ENCODE measurements at regions not wholly inside any gene's neighbourhood (a gene's known extent, or its start where the extent isn't known, plus 50 kb on each side); places are given as distances from the start of the nearest gene placed in this dataset.
A peak's percentile ranks its signal among the peaks of the same experiment; 100 is the strongest.
"Not testable (repeated sequence)": the region's sequence is repeated elsewhere in the genome, so short reads cannot be mapped to it uniquely, and the experiment has no call there.

GRCh38 chr14:30243805-30244204 lies 315.2 kb upstream of the G2E3 start:
- H3K36me3 ChIP-seq (ENCODE audit: insufficient read depth, low read length) = no peaks in the 10 kb centered on the region
- no peaks in the 10 kb centered on the region for H3K9me3 ChIP-seq (replicated peaks; ENCODE audit: low read length)
- H3K4me3 ChIP-seq (ENCODE audit: low read length) = no peak overlapping the region
- H3K4me2 ChIP-seq (ENCODE audit: low read length) = no peak overlapping the region
- H3K4me1 ChIP-seq (ENCODE audit: control insufficient read depth, insufficient read depth, low read length) = peaks cover 44% of the 10 kb centered on the region
- H3K27me3 ChIP-seq (ENCODE audit: control insufficient read depth, insufficient read depth, low read length) = no peaks in the 10 kb centered on the region
- H3K9ac ChIP-seq (ENCODE audit: low read depth, low read length) = peak overlapping the region; percentile 48

- Histone ChIP-seq H3K4me1 (ENCODE audit: control insufficient read depth, insufficient read depth, low read length) (peaks cover 44% of the 10 kb centered on the region), H3K9ac (ENCODE audit: low read depth, low read length) (peak overlapping the region; percentile 48)
- H3K4me2 ChIP-seq (ENCODE audit: low read length); H3K27me3 ChIP-seq (ENCODE audit: control insufficient read depth, insufficient read depth, low read length); H3K36me3 ChIP-seq (ENCODE audit: insufficient read depth, low read length); H3K9me3 ChIP-seq (replicated peaks; ENCODE audit: low read length); H3K4me3 ChIP-seq (ENCODE audit: low read length): not testable (repeated sequence)
Observed at GRCh38 chr14:30244348-30244747, 314.6 kb upstream of the G2E3 start.

- H3K9ac ChIP-seq (ENCODE audit: low read depth, low read length) = no peak overlapping the region
- H3K36me3 ChIP-seq (ENCODE audit: insufficient read depth, low read length) = no peaks in the 10 kb centered on the region
- no peak overlapping the region for H3K4me3 ChIP-seq (ENCODE audit: low read length)
- H3K9me3 ChIP-seq (replicated peaks; ENCODE audit: low read length) = no peaks in the 10 kb centered on the region
- H3K4me1 ChIP-seq (ENCODE audit: control insufficient read depth, insufficient read depth, low read length) = peaks cover 13% of the 10 kb centered on the region
- H3K4me2 ChIP-seq (ENCODE audit: low read length) = no peak overlapping the region
- H3K27me3 ChIP-seq (ENCODE audit: control insufficient read depth, insufficient read depth, low read length) = no peaks in the 10 kb centered on the region
Observed at GRCh38 chr14:30251017-30251416, 307.9 kb upstream of the G2E3 start.

GRCh38 chr14:30251557-30252100 lies 307.3 kb upstream of the G2E3 start:
- Histone ChIP-seq H3K4me3 (ENCODE audit: low read length) (no peak overlapping the region), H3K27me3 (ENCODE audit: control insufficient read depth, insufficient read depth, low read length) (no peaks in the 10 kb centered on the region), H3K4me1 (ENCODE audit: control insufficient read depth, insufficient read depth, low read length) (peaks cover 13% of the 10 kb centered on the region), H3K9ac (ENCODE audit: low read depth, low read length) (no peak overlapping the region), H3K9me3 (replicated peaks; ENCODE audit: low read length) (no peaks in the 10 kb centered on the region), H3K4me2 (ENCODE audit: low read length) (no peak overlapping the region), H3K36me3 (ENCODE audit: insufficient read depth, low read length) (no peaks in the 10 kb centered on the region)

GRCh38 chr14:30252151-30252550 lies 306.8 kb upstream of the G2E3 start:
- Histone ChIP-seq H3K9ac (ENCODE audit: low read depth, low read length) (no peak overlapping the region), H3K4me1 (ENCODE audit: control insufficient read depth, insufficient read depth, low read length) (peaks cover 13% of the 10 kb centered on the region), H3K27me3 (ENCODE audit: control insufficient read depth, insufficient read depth, low read length) (no peaks in the 10 kb centered on the region), H3K4me3 (ENCODE audit: low read length) (no peak overlapping the region), H3K9me3 (replicated peaks; ENCODE audit: low read length) (no peaks in the 10 kb centered on the region), H3K4me2 (ENCODE audit: low read length) (peak overlapping the region; percentile 17), H3K36me3 (ENCODE audit: insufficient read depth, low read length) (no peaks in the 10 kb centered on the region)

- H3K36me3 ChIP-seq (ENCODE audit: insufficient read depth, low read length) = no peaks in the 10 kb centered on the region
- H3K9me3 ChIP-seq (replicated peaks; ENCODE audit: low read length) = no peaks in the 10 kb centered on the region
- no peak overlapping the region for H3K9ac ChIP-seq (ENCODE audit: low read depth, low read length)
- H3K4me2 ChIP-seq (ENCODE audit: low read length) = no peak overlapping the region
- peaks cover 16% of the 10 kb centered on the region for H3K4me1 ChIP-seq (ENCODE audit: control insufficient read depth, insufficient read depth, low read length)
- H3K27me3 ChIP-seq (ENCODE audit: control insufficient read depth, insufficient read depth, low read length) = no peaks in the 10 kb centered on the region
- no peak overlapping the region for H3K4me3 ChIP-seq (ENCODE audit: low read length)
Observed at GRCh38 chr14:30252783-30253674, 305.9 kb upstream of the G2E3 start.

GRCh38 chr14:30256627-30257026 lies 302.3 kb upstream of the G2E3 start:
- Histone ChIP-seq H3K36me3 (ENCODE audit: insufficient read depth, low read length) (no peaks in the 10 kb centered on the region), H3K9me3 (replicated peaks; ENCODE audit: low read length) (no peaks in the 10 kb centered on the region), H3K4me3 (ENCODE audit: low read length) (no peak overlapping the region), H3K4me2 (ENCODE audit: low read length) (no peak overlapping the region), H3K27me3 (ENCODE audit: control insufficient read depth, insufficient read depth, low read length) (no peaks in the 10 kb centered on the region), H3K4me1 (ENCODE audit: control insufficient read depth, insufficient read depth, low read length) (peaks cover 17% of the 10 kb centered on the region), H3K9ac (ENCODE audit: low read depth, low read length) (no peak overlapping the region)

GRCh38 chr14:30257946-30258661 lies 300.9 kb upstream of the G2E3 start:
- no peaks in the 10 kb centered on the region for H3K36me3 ChIP-seq (ENCODE audit: insufficient read depth, low read length)
- no peaks in the 10 kb centered on the region for H3K27me3 ChIP-seq (ENCODE audit: control insufficient read depth, insufficient read depth, low read length)

GRCh38 chr14:30260833-30261607 lies 297.9 kb upstream of the G2E3 start:
- H3K9ac ChIP-seq (ENCODE audit: low read depth, low read length) = no peak overlapping the region
- no peak overlapping the region for H3K4me3 ChIP-seq (ENCODE audit: low read length)
- H3K9me3 ChIP-seq (replicated peaks; ENCODE audit: low read length) = no peaks in the 10 kb centered on the region
- H3K4me2 ChIP-seq (ENCODE audit: low read length) = no peak overlapping the region
- H3K4me1 ChIP-seq (ENCODE audit: control insufficient read depth, insufficient read depth, low read length) = peaks cover 4% of the 10 kb centered on the region
- H3K27me3 ChIP-seq (ENCODE audit: control insufficient read depth, insufficient read depth, low read length) = no peaks in the 10 kb centered on the region
- no peaks in the 10 kb centered on the region for H3K36me3 ChIP-seq (ENCODE audit: insufficient read depth, low read length)

More at GRCh38 chr14:30257946-30258661, 300.9 kb upstream of the G2E3 start:
- Histone ChIP-seq H3K9me3 (replicated peaks; ENCODE audit: low read length) (no peaks in the 10 kb centered on the region), H3K4me3 (ENCODE audit: low read length) (no peak overlapping the region), H3K4me1 (ENCODE audit: control insufficient read depth, insufficient read depth, low read length) (peaks cover 4% of the 10 kb centered on the region), H3K4me2 (ENCODE audit: low read length) (no peak overlapping the region), H3K9ac (ENCODE audit: low read depth, low read length) (no peak overlapping the region)

GRCh38 chr14:30264161-30264560 lies 294.8 kb upstream of the G2E3 start:
- Histone ChIP-seq H3K9ac (ENCODE audit: low read depth, low read length) (no peak overlapping the region), H3K27me3 (ENCODE audit: control insufficient read depth, insufficient read depth, low read length) (no peaks in the 10 kb centered on the region), H3K9me3 (replicated peaks; ENCODE audit: low read length) (no peaks in the 10 kb centered on the region), H3K4me1 (ENCODE audit: control insufficient read depth, insufficient read depth, low read length) (peaks cover 26% of the 10 kb centered on the region), H3K4me3 (ENCODE audit: low read length) (no peak overlapping the region), H3K4me2 (ENCODE audit: low read length) (no peak overlapping the region), H3K36me3 (ENCODE audit: insufficient read depth, low read length) (no peaks in the 10 kb centered on the region)

GRCh38 chr14:30266290-30266689 lies 292.7 kb upstream of the G2E3 start:
- H3K36me3 ChIP-seq (ENCODE audit: insufficient read depth, low read length) = no peaks in the 10 kb centered on the region
- peaks cover 31% of the 10 kb centered on the region for H3K4me1 ChIP-seq (ENCODE audit: control insufficient read depth, insufficient read depth, low read length)

More at GRCh38 chr14:30266290-30266689, 292.7 kb upstream of the G2E3 start:
- Histone ChIP-seq H3K9ac (ENCODE audit: low read depth, low read length) (no peak overlapping the region), H3K4me2 (ENCODE audit: low read length) (no peak overlapping the region), H3K27me3 (ENCODE audit: control insufficient read depth, insufficient read depth, low read length) (no peaks in the 10 kb centered on the region), H3K4me3 (ENCODE audit: low read length) (no peak overlapping the region), H3K9me3 (replicated peaks; ENCODE audit: low read length) (no peaks in the 10 kb centered on the region)
